NAMALWA (cell line): ENCODE measurements at regions not wholly inside any gene's neighbourhood (a gene's known extent, or its start where the extent isn't known, plus 50 kb on each side); places are given as distances from the start of the nearest gene placed in this dataset.

Source experiments
- DNase-seq: peaks from one replicate; pipeline ENCODE4 v3.0.0-alpha.2; 2015; ENCODE audit warnings: low spot score

DNA sequence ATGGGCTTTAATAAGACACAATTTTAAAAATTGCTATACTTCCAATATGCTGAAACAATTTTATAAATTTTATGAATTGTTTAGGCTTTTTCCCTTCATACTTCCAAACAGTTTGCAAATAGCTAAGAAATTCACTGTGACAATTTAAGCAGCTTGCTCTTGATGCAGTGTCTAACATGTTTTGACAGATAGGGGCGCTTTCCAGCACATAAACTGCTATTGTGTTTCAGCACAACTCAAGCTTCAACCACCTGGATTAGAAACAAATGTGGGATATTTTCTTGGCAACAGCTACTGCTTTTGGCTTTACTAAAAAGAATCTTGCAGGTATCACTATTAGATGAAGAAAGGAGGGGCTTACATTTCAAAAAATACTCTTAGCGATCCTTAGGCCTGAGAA, 565.8 kb upstream of the DPPA4 start:
- DNase-seq = no peak

DNA sequence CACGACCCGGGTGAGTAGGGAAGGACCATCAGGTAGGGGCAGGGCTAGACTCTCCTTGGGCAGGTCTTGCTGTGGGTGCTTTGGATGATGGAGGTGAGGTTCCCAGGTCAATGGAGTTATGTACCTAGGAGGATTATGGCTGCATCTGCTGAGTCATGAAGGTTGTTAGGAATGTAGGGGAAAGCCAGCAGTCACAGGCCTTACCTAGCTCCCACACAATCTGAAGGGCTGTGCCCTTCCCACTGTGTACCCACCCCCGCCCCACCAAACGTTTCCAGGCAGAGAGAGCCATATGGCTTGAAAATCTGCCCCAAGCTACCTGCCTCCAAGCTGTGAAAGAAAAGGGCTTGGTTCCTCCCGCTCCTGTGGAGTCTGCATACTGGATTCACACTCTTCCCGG, 573.4 kb upstream of the DPPA4 start:
- DNase-seq = no peak

- DNase-seq = no peak
Observed at GRCh38 chr3:109918740-109919139, 581.4 kb upstream of the DPPA4 start.

DNA sequence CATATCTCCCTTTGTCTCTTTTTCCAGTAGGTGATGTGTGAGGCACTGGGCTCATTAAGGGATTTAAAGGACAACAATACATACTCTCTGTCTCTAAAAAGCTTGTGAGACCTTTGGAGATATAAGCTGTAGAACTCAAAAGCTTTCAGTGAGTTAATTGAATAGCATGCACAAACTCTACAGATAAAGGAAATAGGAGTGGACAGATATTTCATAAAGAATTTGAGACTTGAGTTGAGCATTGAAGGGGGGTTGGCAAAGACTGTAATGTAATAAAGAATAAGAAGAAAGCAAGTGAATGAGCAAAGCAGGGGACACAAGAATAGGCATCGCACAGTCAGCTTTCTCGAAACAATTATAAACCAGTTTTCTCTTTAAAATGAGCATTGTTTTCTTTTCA, 583.4 kb upstream of the DPPA4 start:
- DNase-seq = no peak

DNA sequence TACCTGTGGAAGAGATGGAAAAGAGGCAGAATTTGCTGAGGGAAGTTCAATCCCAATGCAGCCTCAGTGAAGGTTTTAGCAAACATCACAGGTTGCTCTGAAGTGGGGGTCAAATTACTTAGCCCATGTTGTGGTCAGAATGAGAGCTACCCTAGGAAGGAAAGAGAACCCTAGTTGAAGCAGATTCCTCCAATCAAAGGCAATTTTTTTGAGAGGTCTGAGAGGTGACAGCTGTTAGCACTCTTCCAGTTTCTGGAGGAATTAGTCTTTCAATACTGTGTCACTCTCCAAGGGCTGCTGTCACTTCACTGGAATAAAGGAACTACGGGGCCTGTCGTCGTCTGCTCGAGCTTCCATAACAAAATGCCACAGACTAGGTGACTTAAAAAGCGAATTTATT, 584.2 kb upstream of the DPPA4 start:
- no peak for DNase-seq

DNA sequence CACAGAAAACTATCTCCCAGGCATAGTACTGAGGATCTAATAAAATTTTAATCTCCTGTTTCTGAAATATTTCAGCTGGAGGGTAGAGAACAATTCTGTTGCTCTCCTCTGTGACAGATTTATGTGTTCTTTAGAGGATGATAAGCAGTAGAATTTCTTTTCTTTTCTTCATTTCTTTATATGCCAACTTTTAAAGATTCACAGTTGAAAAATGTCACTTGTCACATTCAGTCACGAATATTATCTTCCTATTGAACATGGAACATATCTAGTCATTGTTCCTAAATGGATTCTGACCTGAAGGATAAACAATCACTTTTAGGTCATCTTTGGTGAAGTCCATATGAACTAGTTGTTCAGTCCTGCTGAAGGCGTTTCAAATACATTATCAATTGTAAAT, 585.5 kb upstream of the DPPA4 start:
- no peak for DNase-seq

DNA sequence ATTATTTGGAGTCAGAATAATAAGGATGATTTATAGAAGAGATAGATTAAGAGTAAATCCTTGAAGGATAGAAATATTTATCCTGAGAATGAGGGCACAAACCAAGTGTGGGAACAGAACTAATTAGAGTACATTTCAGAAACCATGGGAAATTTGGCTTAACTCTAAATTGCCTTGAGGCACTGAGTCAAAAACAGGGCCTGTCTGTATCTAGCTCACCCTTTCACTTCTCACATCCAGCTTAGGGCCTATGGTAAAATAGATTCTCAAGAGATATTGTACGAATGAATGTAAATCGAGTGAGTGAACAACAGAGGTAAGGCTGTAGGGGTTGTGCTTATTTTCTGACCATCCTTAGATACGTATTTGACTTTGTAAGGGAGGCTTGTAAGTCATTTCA, 586.1 kb upstream of the DPPA4 start:
- no peak for DNase-seq

DNA sequence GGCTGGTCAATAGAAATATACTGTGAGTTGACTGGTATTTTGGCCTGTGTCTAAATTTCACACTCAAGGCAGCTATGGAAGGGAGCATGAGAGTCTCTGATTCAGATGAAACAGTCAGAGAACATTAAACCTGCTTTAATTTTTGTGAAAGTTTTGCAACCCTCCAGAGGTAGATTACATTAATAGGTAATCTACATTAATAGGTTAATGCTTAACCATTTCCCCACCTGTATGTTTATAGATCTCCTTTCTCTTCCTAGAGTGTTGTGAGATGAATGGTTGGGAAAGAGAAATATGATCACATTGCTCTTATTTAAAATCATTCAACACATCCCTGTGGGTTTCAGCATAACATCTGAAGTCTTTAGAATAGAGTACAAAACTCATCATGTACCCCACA, 586.9 kb upstream of the DPPA4 start:
- no peak for DNase-seq

GRCh38 chr3:109926376-109926775, 589.0 kb upstream of the DPPA4 start:
- no peak for DNase-seq

DNA sequence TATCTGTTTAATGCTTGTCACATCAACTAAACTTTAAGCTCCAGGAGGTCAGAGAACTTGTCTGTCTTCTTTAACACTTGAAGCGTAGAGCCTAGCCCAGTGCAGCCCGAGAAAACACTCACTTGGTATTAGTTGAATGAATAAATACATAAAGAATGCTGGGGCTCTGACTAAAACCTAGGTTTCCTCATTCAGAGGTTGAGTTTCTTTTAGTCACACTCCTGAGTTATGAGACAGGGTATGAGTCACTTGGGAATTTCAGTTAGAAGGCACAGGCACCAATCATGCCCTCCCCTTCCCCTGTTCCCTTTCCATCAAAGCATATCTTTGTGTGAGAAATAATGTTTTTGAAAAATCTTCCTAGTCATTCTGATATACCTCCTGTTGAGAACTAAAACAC, 589.8 kb upstream of the DPPA4 start:
- no peak for DNase-seq

- DNase-seq = no peak
Observed at GRCh38 chr3:109927726-109928125, 590.4 kb upstream of the DPPA4 start.

- no peak for DNase-seq
Observed at GRCh38 chr3:109930582-109930981, 593.2 kb upstream of the DPPA4 start.

- DNase-seq = no peak
Observed at GRCh38 chr3:109933576-109933975, 596.2 kb upstream of the DPPA4 start.

GRCh38 chr3:109939817-109940216, 602.5 kb upstream of the DPPA4 start:
- no peak for DNase-seq

- no peak for DNase-seq
Observed at GRCh38 chr3:109943181-109943580, 605.8 kb upstream of the DPPA4 start.

DNA sequence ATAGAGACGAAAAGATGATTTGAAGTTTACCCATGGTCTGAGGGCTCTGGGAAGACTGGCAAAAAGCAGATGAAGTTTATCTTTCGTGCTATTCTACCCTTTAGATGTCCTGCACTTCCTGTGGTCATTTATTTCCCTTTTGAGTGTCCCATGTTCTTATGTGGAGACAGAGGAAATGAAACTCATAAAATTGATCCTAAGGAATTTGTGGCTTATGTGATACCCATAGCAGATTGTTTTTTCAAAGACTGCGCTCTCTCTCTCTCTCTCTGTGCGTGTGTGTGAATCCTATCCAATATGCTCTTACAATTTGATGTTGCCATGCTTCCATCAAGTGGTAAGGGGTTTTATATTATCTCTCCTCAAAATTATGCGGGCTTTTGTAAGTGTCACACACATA, 607.5 kb upstream of the DPPA4 start:
- no peak for DNase-seq

- no peak for DNase-seq
Observed at GRCh38 chr3:109952924-109953323, 615.6 kb upstream of the DPPA4 start.

- no peak for DNase-seq
Observed at GRCh38 chr3:109963831-109964230, 626.5 kb upstream of the DPPA4 start.

- DNase-seq = no peak
Observed at GRCh38 chr3:109973733-109974132, 636.4 kb upstream of the DPPA4 start.

- no peak for DNase-seq
Observed at GRCh38 chr3:109977897-109978296, 640.6 kb upstream of the DPPA4 start.

DNA sequence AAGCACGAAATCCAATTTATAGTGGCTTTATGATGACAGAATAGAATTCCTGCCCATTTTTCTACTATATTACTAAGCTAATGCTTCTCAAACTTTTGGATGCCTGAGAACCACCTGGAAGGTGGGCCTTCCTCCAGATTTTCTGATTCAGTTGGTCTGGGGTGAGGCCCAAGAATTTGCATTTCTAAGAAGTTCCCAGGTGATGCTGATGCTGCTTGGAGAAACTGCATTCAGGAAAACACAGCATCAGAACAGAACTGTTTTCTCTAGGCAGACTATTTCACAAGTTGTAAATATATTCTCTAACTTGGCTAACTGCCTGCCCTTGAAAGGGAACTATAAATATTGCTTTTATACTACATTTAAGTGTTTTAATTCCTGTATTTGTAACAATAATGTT, 644.9 kb upstream of the DPPA4 start:
- DNase-seq = no peak

DNA sequence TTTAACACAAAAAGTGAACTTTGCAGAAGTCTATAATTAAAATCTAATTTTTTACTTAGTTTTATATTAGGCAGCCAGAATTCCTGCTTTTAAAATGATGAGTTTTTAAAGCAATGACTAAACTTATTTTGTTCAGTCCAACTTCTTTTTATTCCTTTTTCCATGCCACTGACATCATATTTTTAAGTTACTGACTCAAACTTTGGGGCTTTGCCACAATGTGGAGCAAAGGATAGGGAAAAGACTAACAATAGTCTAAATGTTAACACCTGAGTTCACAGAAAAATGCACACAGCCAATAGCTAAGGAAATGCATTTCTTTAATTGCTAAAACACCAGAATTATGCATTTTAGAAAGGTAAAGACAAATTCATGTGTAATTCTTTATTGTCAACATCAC, 647.6 kb upstream of the DPPA4 start:
- DNase-seq = no peak

DNA sequence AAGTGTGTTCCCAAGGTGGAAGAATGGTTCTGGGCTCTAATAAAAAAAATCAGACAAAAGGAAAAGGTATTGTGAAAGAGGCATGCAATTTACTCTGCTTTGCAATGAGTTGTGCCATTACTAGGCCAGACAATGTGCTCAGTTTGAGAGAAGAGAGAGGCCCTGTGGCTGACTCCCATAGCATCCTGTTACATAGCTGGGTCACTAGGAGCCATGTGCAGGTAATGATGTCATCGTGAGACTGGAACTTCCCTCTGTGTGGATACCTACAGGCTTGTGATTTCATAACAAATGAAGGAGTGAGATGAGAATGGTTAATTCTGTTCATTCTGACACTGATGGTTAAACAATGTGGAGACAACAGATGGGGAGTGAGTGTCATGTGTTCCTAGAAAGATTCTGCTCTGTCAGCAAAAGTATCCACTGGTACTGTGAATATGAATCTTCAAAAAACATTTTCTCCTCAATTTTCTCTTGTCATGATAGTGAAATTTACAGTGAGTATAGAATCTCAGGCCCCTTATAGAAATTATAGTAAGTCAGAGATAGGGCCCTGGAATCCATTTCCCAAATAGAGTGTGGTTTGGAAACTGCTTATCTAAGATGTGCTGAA, 648.7 kb upstream of the DPPA4 start:
- no peak for DNase-seq

- DNase-seq = no peak
Observed at GRCh38 chr3:109994853-109995252, 657.5 kb upstream of the DPPA4 start.

DNA sequence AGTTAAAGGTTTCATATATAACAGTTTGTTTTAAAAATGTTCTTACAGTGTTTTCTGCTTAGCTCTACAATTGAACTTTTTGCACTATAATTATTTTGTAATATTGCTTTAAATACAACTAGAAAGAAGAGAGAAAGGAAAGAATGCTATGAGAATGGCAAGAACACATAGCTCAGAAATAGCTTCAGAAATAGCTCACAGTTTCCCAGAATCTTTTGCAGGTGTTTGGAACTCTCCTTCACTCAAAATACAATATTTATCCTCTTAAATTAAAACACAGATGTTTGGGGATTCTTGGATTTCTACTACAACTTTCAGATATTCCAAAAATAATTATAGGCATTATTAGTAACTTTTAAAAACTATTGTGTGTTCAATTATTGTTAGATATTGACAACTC, 658.0 kb upstream of the DPPA4 start:
- DNase-seq = no peak
